Body of pancreas (tissue), 4 donors: ENCODE measurements at regions not wholly inside any gene's neighbourhood (a gene's known extent, or its start where the extent isn't known, plus 50 kb on each side); places are given as distances from the start of the nearest gene placed in this dataset.

Source experiments
- CTCF ChIP-seq, 7 experiments: fragments of 450-650 bp in 4 of 7; fragments of 200-600 bp in 3 of 7; sonication (generic) in 3 of 7; IDR thresholded peaks; one replicate each; pipeline ENCODE4 v1.5.1; 2016 to 2019; ENCODE audit warnings: antibody characterized with exemption in 7 of 7
- POLR2A ChIP-seq, 3 donors: fragments of 450-650 bp; IDR thresholded peaks; one replicate each; pipeline ENCODE4 v1.6.1; 2016; ENCODE audit warnings: antibody characterized with exemption in 3 of 3, mild to moderate bottlenecking in 2 of 3

GRCh38 chr2:144950899-144951560 lies 431.1 kb upstream of the ZEB2 start:
- no peak for TF ChIP-seq CTCF (IDR thresholded peaks at IDR 0.05)
- TF ChIP-seq POLR2A (IDR thresholded peaks at IDR 0.05) = no peak
